Endodermal cell (in vitro differentiated cells): ENCODE measurements at regions not wholly inside any gene's neighbourhood (a gene's known extent, or its start where the extent isn't known, plus 50 kb on each side); places are given as distances from the start of the nearest gene placed in this dataset.

Experiments
- DNase-seq: peaks from one replicate; pipeline ENCODE4 v3.0.0-alpha.2; 2017
- H3K27ac ChIP-seq: 2 replicates; pipeline ENCODE4 v1.5.1; 2013; ENCODE audit warnings: mild to moderate bottlenecking, low read depth, low read length, moderate library complexity
- H3K27me3 ChIP-seq: 2 replicates; pipeline ENCODE4 v1.6.1; 2013; ENCODE audit warnings: mild to moderate bottlenecking, low read length, moderate library complexity; ENCODE audit not compliant: insufficient read depth, control insufficient read depth, poor library complexity, severe bottlenecking
- H3K36me3 ChIP-seq: 2 replicates; pipeline ENCODE4 v1.7.0; 2013; ENCODE audit warnings: mild to moderate bottlenecking, low read length, moderate library complexity; ENCODE audit not compliant: control insufficient read depth, insufficient read depth
- H3K4me1 ChIP-seq: one replicate; pipeline ENCODE4 v1.7.0; 2013; ENCODE audit warnings: low read length; ENCODE audit not compliant: control insufficient read depth, insufficient read depth
- H3K4me3 ChIP-seq: 2 replicates; pipeline ENCODE4 v1.5.1; 2013; ENCODE audit warnings: mild to moderate bottlenecking, low read length, moderate library complexity
- H3K9ac ChIP-seq: 2 replicates; pipeline ENCODE4 v1.6.1; 2013; ENCODE audit warnings: mild to moderate bottlenecking, low read length, moderate library complexity; ENCODE audit not compliant: poor library complexity, severe bottlenecking; ENCODE audit errors: extremely low read depth
- H3K9me3 ChIP-seq: 2 replicates; pipeline ENCODE4 v1.6.1; 2013; ENCODE audit warnings: mild to moderate bottlenecking, low read length, moderate library complexity; ENCODE audit not compliant: control insufficient read depth
- H3K27ac Mint-ChIP-seq: 2 replicates; pipeline ENCODE4 v1.8.0; 2020; ENCODE audit warnings: mixed read lengths
- H3K27me3 Mint-ChIP-seq: 2 replicates; pipeline ENCODE4 v1.8.0; 2021; ENCODE audit warnings: mild to moderate bottlenecking, mixed read lengths; ENCODE audit not compliant: insufficient read depth
- H3K36me3 Mint-ChIP-seq: 2 replicates; pipeline ENCODE4 v1.8.0; 2020; ENCODE audit warnings: low read depth, mixed read lengths
- H3K4me1 Mint-ChIP-seq: 2 replicates; pipeline ENCODE4 v1.8.0; 2020; ENCODE audit warnings: mixed read lengths
- H3K4me3 Mint-ChIP-seq: 2 replicates; pipeline ENCODE4 v1.8.0; 2020; ENCODE audit warnings: mild to moderate bottlenecking, moderate library complexity, mixed read lengths
- H3K9me3 Mint-ChIP-seq: 2 replicates; pipeline ENCODE4 v1.8.0; 2020; ENCODE audit warnings: mild to moderate bottlenecking, mixed read lengths
- CTCF ChIP-seq: fragments of 200-600 bp; sonication (generic); conservative IDR thresholded peaks from 2 replicates; pipeline ENCODE4 v1.5.0; 2021; ENCODE audit warnings: antibody characterized with exemption, mild to moderate bottlenecking
- WGBS, 2 experiments: methylation state at CpG; one replicate each; pipeline versions ENCODE4 v1.1.5 to v1.1.7; 2013; ENCODE audit warnings: missing lambda C conversion rate in 2 of 2, mixed read lengths in 1 of 2; ENCODE audit not compliant: insufficient coverage in 1 of 2, insufficient read length in 1 of 2; 5-methylcytosine and 5-hydroxymethylcytosine counted together

GRCh38 chr10:56090914-56091540 lies 270.0 kb downstream of the ZWINT start:
- whole genome bisulfite sequencing, 2 experiments = 40 to 84% methylated on average over 1 to 2 of the region's 3 CpGs
- Histone ChIP-seq H3K4me1 (no peaks in the 10 kb centered on the region), H3K27ac (no peak overlapping the region), H3K9me3 (peaks cover 14% of the 10 kb centered on the region), H3K36me3 (no peaks in the 10 kb centered on the region), H3K9ac (no peak overlapping the region), H3K4me3 (no peak overlapping the region), H3K27me3 (no peaks in the 10 kb centered on the region)
- H3K36me3 Mint-ChIP-seq = peaks cover 2% of the 10 kb centered on the region
- H3K27ac Mint-ChIP-seq = no peak overlapping the region
- H3K27me3 Mint-ChIP-seq = no peaks in the 10 kb centered on the region
- peaks cover 42% of the 10 kb centered on the region for H3K9me3 Mint-ChIP-seq
- no peak for DNase-seq
- no peak for TF ChIP-seq CTCF
- H3K4me1 Mint-ChIP-seq = no peaks in the 10 kb centered on the region
- H3K4me3 Mint-ChIP-seq = no peak overlapping the region

GRCh38 chr10:56085406-56086122 lies 275.5 kb downstream of the ZWINT start:
- no peak for TF ChIP-seq CTCF
- no peak overlapping the region for H3K4me3 Mint-ChIP-seq
- H3K27ac ChIP-seq = no peak overlapping the region
- no peaks in the 10 kb centered on the region for H3K27me3 Mint-ChIP-seq
- H3K27ac Mint-ChIP-seq = no peak overlapping the region
- no peaks in the 10 kb centered on the region for H3K36me3 ChIP-seq
- no peak overlapping the region for H3K4me3 ChIP-seq
- no peak for DNase-seq
- H3K9me3 ChIP-seq = peaks cover 3% of the 10 kb centered on the region
- no peaks in the 10 kb centered on the region for H3K27me3 ChIP-seq
- H3K4me1 ChIP-seq = no peaks in the 10 kb centered on the region
- 87% methylated on average over 1 of the region's 1 CpG; no CpG with 5 or more reads in 1 of the 2 experiments for WGBS, 2 experiments
- H3K9me3 Mint-ChIP-seq = peaks cover 23% of the 10 kb centered on the region
- H3K9ac ChIP-seq = no peak overlapping the region
- H3K36me3 Mint-ChIP-seq = peaks cover under 1% of the 10 kb centered on the region
- no peaks in the 10 kb centered on the region for H3K4me1 Mint-ChIP-seq

- Mint-ChIP-seq H3K36me3 (no peaks in the 10 kb centered on the region), H3K4me1 (peaks cover 3% of the 10 kb centered on the region), H3K4me3 (no peak overlapping the region), H3K9me3 (peaks cover 7% of the 10 kb centered on the region), H3K27ac (no peak overlapping the region), H3K27me3 (no peaks in the 10 kb centered on the region)
- DNase-seq = no peak
- no peak for TF ChIP-seq CTCF
- no peaks in the 10 kb centered on the region for H3K27me3 ChIP-seq
- H3K9ac ChIP-seq = no peak overlapping the region
- no peak overlapping the region for H3K4me3 ChIP-seq
- 100% methylated on average over 1 to 3 of the region's 3 CpGs for WGBS, 2 experiments
- no peaks in the 10 kb centered on the region for H3K4me1 ChIP-seq
- H3K36me3 ChIP-seq = no peaks in the 10 kb centered on the region
- no peak overlapping the region for H3K27ac ChIP-seq
- H3K9me3 ChIP-seq = no peaks in the 10 kb centered on the region
Measured at GRCh38 chr10:56082169-56082568, 278.9 kb downstream of the ZWINT start.
